Esophagus mucosa (tissue), 1 donor: ENCODE measurements at regions not wholly inside any gene's neighbourhood (a gene's known extent, or its start where the extent isn't known, plus 50 kb on each side); places are given as distances from the start of the nearest gene placed in this dataset.
A peak's percentile ranks its signal among the peaks of the same experiment; 100 is the strongest.

Experiments
- ATAC-seq: fragments of 200-7000 bp; cut with Tn5 transposase; one replicate; pipeline ENCODE4 v1.9.1; 2020
- donor health status: DM: yes; HTN: yes; CAD: no.

- ATAC-seq = no peak
Observed at GRCh38 chr12:43169115-43169681, 382.8 kb downstream of the ADAMTS20 start.

GRCh38 chr12:43167691-43168090 lies 384.3 kb downstream of the ADAMTS20 start:
- ATAC-seq = no peak

- no peak for ATAC-seq
Observed at GRCh38 chr12:43165351-43165750, 386.7 kb downstream of the ADAMTS20 start.

- no peak for ATAC-seq
Observed at GRCh38 chr12:43162138-43162537, 389.9 kb downstream of the ADAMTS20 start.

GRCh38 chr12:43159506-43159905 lies 392.5 kb downstream of the ADAMTS20 start:
- ATAC-seq = no peak

- ATAC-seq = no peak
Observed at GRCh38 chr12:43158126-43158525, 393.9 kb downstream of the ADAMTS20 start.

GRCh38 chr12:43155376-43155775 lies 396.6 kb downstream of the ADAMTS20 start:
- ATAC-seq = no peak

- ATAC-seq = no peak
Observed at GRCh38 chr12:43154498-43155045, 397.4 kb downstream of the ADAMTS20 start.

- no peak for ATAC-seq
Observed at GRCh38 chr12:43151441-43151981, 400.5 kb downstream of the ADAMTS20 start.

- ATAC-seq = peak; percentile 87
Observed at GRCh38 chr12:43148691-43149090, 403.3 kb downstream of the ADAMTS20 start.

- no peak for ATAC-seq
Observed at GRCh38 chr12:43147878-43148277, 404.1 kb downstream of the ADAMTS20 start.

GRCh38 chr12:43145481-43145880 lies 406.5 kb downstream of the ADAMTS20 start:
- ATAC-seq = no peak

GRCh38 chr12:43143278-43143677 lies 408.7 kb downstream of the ADAMTS20 start:
- no peak for ATAC-seq

GRCh38 chr12:43132291-43132690 lies 419.7 kb downstream of the ADAMTS20 start:
- no peak for ATAC-seq

- ATAC-seq = no peak
Observed at GRCh38 chr12:43131301-43131700, 420.7 kb downstream of the ADAMTS20 start.

GRCh38 chr12:43127886-43128549 lies 424.0 kb downstream of the ADAMTS20 start:
- no peak for ATAC-seq

- ATAC-seq = no peak
Observed at GRCh38 chr12:43126652-43127375, 425.2 kb downstream of the ADAMTS20 start.

GRCh38 chr12:43123461-43123860 lies 428.5 kb downstream of the ADAMTS20 start:
- ATAC-seq = no peak

GRCh38 chr12:43120150-43120549 lies 431.9 kb downstream of the ADAMTS20 start:
- no peak for ATAC-seq

GRCh38 chr12:43118881-43119280 lies 433.1 kb downstream of the ADAMTS20 start:
- ATAC-seq = no peak

GRCh38 chr12:43118234-43118633 lies 433.8 kb downstream of the ADAMTS20 start:
- ATAC-seq = no peak

- ATAC-seq = no peak
Observed at GRCh38 chr12:43117226-43117930, 434.6 kb downstream of the ADAMTS20 start.
